Tibial artery (tissue), 4 donors: ENCODE measurements at regions not wholly inside any gene's neighbourhood (a gene's known extent, or its start where the extent isn't known, plus 50 kb on each side); places are given as distances from the start of the nearest gene placed in this dataset.

Experiments
- DNase-seq, 2 donors: peaks; one replicate each; pipeline ENCODE4 v3.0.0-alpha.2; 2019
- H3K27ac ChIP-seq, 2 donors: fragments of 200-600 bp; sonication (generic) in 1 of 2; 1 replicate in 1 of 2; 2 replicates in 1 of 2; pipeline ENCODE4 v1.5.1; 2018 to 2019; ENCODE audit warnings: mild to moderate bottlenecking in 1 of 2
- H3K27me3 ChIP-seq, 2 donors: fragments of 200-600 bp; sonication (generic) in 1 of 2; one replicate each; pipeline versions ENCODE4 v1.5.1 to v1.6.0; 2016 to 2019
- H3K36me3 ChIP-seq, 3 donors: fragments of 200-600 bp; sonication (generic) in 2 of 3; one replicate each; pipeline ENCODE4 v1.5.1; 2016 to 2019; ENCODE audit warnings: mild to moderate bottlenecking in 2 of 3
- H3K4me1 ChIP-seq, 4 donors: fragments of 200-600 bp; sonication (generic) in 2 of 4; 1 replicate in 3 of 4; 2 replicates in 1 of 4; pipeline ENCODE4 v1.5.1; 2016 to 2019
- H3K4me3 ChIP-seq, 2 donors: fragments of 200-600 bp; sonication (generic) in 1 of 2; 1 replicate in 1 of 2; 2 replicates in 1 of 2; pipeline ENCODE4 v1.5.1; 2018 to 2019; ENCODE audit warnings: mild to moderate bottlenecking in 2 of 2
- H3K9me3 ChIP-seq, 3 donors: fragments of 200-600 bp; sonication (generic) in 1 of 3; one replicate each; pipeline ENCODE4 v1.5.1; 2016 to 2019
- intact Hi-C: fragments of 100-400 bp; cut with DNase I; formaldehyde crosslinking; loops from one replicate; pipeline ENCODE4 v1.15.0; 2023; ENCODE audit warnings: low total_unique reads
- TF ChIP-seq, protein P1 (sequence below), 2 experiments: fragments of 200-600 bp in 1 of 2; fragments of 450-650 bp in 1 of 2; IDR thresholded peaks; one replicate each; pipeline ENCODE4 v1.5.1; 2017 to 2019; ENCODE audit warnings: antibody characterized with exemption in 2 of 2, mild to moderate bottlenecking in 1 of 2, moderate library complexity in 1 of 2

DNA sequence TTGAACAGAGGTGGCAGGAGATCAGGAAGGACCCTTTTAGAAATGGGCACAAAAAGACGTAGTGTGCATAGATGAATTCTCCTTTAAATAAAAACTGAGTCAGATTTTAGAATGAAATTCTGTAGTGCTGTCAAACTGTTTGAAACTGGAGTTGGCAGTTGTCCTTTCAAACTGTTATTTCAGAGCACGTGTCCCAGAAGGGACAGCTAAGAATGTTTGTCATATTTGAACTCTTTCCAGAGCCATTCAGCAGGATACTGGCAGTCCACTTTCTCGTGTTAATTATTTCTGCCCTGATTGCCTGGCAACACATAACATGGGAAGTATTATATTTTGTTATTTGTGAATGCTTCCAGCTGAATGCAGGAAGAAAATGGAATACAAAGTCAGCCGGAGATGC, 212.3 kb upstream of the DPYD start:
- intact Hi-C loops = no loop called here
- H3K36me3 ChIP-seq = no peaks in the 10 kb centered on the region
- H3K4me3 ChIP-seq = no peak overlapping the region
- H3K27me3 ChIP-seq = no peaks in the 10 kb centered on the region
- peaks cover 0 to 9% (median 2%) of the 10 kb centered on the region in 4 donors for H3K4me1 ChIP-seq
- H3K9me3 ChIP-seq = no peaks in the 10 kb centered on the region
- TF ChIP-seq, protein P1, sequence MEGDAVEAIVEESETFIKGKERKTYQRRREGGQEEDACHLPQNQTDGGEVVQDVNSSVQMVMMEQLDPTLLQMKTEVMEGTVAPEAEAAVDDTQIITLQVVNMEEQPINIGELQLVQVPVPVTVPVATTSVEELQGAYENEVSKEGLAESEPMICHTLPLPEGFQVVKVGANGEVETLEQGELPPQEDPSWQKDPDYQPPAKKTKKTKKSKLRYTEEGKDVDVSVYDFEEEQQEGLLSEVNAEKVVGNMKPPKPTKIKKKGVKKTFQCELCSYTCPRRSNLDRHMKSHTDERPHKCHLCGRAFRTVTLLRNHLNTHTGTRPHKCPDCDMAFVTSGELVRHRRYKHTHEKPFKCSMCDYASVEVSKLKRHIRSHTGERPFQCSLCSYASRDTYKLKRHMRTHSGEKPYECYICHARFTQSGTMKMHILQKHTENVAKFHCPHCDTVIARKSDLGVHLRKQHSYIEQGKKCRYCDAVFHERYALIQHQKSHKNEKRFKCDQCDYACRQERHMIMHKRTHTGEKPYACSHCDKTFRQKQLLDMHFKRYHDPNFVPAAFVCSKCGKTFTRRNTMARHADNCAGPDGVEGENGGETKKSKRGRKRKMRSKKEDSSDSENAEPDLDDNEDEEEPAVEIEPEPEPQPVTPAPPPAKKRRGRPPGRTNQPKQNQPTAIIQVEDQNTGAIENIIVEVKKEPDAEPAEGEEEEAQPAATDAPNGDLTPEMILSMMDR (IDR thresholded peaks at IDR 0.05) = no peak
- no peak overlapping the region for H3K27ac ChIP-seq
- DNase-seq = no peak

DNA sequence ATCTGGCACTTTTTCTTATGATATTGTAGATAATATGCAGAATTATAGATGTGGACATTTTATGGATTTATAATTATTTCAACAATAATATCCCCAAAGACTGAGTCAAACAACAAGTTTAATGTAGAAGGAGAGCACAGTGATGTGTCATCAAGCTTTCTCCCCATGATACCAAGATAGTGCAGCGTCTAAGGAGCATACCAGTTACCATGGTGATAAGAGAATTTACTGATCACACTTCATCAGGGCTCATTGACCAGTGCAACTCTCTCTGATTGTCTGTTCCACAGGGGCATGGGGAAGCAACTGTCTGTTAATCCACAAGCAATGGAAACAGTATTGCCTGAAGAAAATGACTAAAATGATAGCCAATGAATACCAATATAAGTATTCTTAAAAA, 209.6 kb upstream of the DPYD start:
- Histone ChIP-seq H3K4me3 (no peak overlapping the region), H3K9me3 (no peaks in the 10 kb centered on the region), H3K27ac (no peak overlapping the region), H3K4me1 (peaks cover 0 to 9% (median 2%) of the 10 kb centered on the region in 4 donors), H3K27me3 (no peaks in the 10 kb centered on the region), H3K36me3 (no peaks in the 10 kb centered on the region)
- no peak for DNase-seq
- TF ChIP-seq, protein P1 (IDR thresholded peaks at IDR 0.05) = no peak
- intact Hi-C loops = no loop called here

DNA sequence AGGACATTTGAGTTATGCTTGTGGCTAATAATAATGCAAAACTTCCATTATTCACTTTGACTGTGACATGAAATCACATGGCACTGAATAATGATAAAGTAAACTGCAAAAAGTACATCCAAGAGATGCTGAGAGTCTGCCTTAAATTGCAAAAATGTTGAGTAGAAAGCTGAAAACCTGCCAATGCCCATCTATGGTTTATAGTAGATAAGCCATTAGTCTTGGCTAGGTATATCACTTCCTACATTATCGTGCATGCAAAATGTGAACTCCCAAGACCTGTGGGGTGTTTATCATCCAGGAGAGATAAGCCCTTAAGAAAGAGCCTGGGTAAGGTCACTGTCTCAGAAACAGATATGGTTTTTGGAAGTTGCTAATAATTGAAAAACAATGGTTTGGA, 208.7 kb upstream of the DPYD start:
- DNase-seq = no peak
- no peak overlapping the region for H3K4me3 ChIP-seq
- TF ChIP-seq, protein P1 (IDR thresholded peaks at IDR 0.05) = no peak
- no peaks in the 10 kb centered on the region for H3K9me3 ChIP-seq
- no peak overlapping the region for H3K27ac ChIP-seq
- intact Hi-C loops = no loop called here
- H3K36me3 ChIP-seq = no peaks in the 10 kb centered on the region
- peaks cover 0 to 9% (median 2%) of the 10 kb centered on the region in 4 donors for H3K4me1 ChIP-seq
- H3K27me3 ChIP-seq = no peaks in the 10 kb centered on the region

DNA sequence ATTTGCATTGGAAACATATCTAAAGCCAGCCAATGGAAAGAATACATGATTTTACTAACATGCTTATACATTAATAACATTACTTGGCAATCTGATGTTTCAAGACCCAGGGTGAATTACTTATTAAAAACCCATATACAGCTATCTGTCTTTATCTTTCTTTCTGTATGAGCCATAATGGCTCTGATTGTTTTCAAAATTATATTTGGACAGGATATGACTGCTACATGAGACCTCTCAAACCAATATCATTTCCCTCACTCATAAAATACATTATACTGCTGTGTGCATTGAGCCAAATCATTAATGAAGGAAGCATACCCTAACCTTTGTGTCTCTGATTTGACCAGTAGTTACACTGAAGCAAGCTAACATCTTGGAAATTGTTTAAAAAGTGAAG, 205.9 kb upstream of the DPYD start:
- intact Hi-C loops = no loop called here
- Histone ChIP-seq H3K36me3 (no peaks in the 10 kb centered on the region), H3K27me3 (no peaks in the 10 kb centered on the region), H3K4me3 (no peak overlapping the region), H3K27ac (no peak overlapping the region), H3K9me3 (no peaks in the 10 kb centered on the region), H3K4me1 (no peaks in the 10 kb centered on the region)
- TF ChIP-seq, protein P1 (IDR thresholded peaks at IDR 0.05) = no peak
- no peak for DNase-seq

DNA sequence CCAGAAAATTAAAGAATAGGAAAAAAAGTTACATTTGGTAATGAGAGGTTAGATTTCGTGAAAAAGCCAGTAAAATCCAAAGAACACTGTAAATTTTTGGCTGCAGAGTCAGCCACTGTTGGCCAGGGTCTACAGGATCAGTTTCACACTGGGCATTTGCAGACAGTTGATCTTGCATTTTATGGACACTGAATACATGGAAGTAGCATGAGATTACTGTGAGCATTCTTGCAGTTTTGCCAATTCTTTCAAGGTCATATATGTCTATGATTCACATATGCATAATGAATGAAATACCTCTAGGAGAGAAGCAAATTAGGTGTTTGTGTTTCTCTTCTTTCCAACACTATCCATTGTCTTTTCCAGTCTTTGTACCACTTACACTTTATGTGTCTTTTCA, 200.8 kb upstream of the DPYD start:
- no peak for DNase-seq
- Histone ChIP-seq H3K9me3 (no peaks in the 10 kb centered on the region), H3K4me1 (no peaks in the 10 kb centered on the region), H3K27ac (no peak overlapping the region), H3K27me3 (no peaks in the 10 kb centered on the region), H3K36me3 (no peaks in the 10 kb centered on the region), H3K4me3 (no peak overlapping the region)
- intact Hi-C loops = no loop called here
- TF ChIP-seq, protein P1 (IDR thresholded peaks at IDR 0.05) = no peak

DNA sequence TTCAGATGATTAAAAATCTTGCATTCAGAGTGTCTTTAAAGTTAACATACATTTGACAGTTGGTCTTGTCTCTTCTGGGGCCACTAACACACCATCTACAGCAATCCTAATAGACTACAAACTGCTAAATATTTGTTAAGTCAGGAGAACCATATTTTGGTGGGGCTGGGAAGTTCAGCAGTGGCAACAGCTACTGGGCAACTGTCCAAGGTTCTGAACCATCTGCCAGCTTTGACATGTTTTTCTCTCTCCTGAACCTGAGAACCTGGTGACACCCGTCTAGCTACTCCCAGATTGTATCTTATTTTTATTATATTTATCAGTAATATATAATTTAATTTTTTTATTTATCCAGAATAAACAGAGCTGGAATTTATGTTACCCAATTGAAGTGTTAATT, 199.0 kb upstream of the DPYD start:
- no peaks in the 10 kb centered on the region for H3K4me1 ChIP-seq

More for the DNA sequence above, 199.0 kb upstream of the DPYD start:
- TF ChIP-seq, protein P1 (IDR thresholded peaks at IDR 0.05) = no peak
- no peak overlapping the region for H3K4me3 ChIP-seq
- intact Hi-C loops = no loop called here
- no peak overlapping the region for H3K27ac ChIP-seq
- H3K27me3 ChIP-seq = no peaks in the 10 kb centered on the region
- DNase-seq = no peak
- no peaks in the 10 kb centered on the region for H3K9me3 ChIP-seq
- H3K36me3 ChIP-seq = no peaks in the 10 kb centered on the region
